ENCODE measurements at regions not wholly inside any gene's neighbourhood (a gene's known extent, or its start where the extent isn't known, plus 50 kb on each side); places are given as distances from the start of the nearest gene placed in this dataset.

DNA sequence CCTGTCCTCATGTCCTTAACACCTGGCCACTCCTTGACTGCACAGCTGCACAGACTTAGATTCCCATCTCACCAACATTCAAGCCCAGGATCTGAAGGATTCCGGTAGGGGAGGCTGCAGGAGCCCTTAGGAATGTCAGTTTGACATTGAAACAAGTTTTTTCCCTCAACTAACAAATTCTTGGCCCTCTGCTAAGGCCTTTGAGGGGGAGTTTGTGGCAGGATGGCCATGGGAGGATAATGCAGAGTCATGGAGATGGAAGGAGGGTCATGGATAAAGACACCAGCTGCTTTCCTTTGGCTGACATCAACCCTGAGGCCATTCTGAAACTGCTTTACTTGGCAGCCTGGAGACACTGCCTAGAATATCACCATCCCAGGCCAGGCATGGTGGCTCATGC lies 63.4 kb upstream of the PPP2R5A start:
- TF ChIP-seq, protein P1, sequence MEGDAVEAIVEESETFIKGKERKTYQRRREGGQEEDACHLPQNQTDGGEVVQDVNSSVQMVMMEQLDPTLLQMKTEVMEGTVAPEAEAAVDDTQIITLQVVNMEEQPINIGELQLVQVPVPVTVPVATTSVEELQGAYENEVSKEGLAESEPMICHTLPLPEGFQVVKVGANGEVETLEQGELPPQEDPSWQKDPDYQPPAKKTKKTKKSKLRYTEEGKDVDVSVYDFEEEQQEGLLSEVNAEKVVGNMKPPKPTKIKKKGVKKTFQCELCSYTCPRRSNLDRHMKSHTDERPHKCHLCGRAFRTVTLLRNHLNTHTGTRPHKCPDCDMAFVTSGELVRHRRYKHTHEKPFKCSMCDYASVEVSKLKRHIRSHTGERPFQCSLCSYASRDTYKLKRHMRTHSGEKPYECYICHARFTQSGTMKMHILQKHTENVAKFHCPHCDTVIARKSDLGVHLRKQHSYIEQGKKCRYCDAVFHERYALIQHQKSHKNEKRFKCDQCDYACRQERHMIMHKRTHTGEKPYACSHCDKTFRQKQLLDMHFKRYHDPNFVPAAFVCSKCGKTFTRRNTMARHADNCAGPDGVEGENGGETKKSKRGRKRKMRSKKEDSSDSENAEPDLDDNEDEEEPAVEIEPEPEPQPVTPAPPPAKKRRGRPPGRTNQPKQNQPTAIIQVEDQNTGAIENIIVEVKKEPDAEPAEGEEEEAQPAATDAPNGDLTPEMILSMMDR (IDR thresholded peaks at IDR 0.05): no peak
- TF ChIP-seq POLR2A (IDR thresholded peaks at IDR 0.05): no peak
